Endodermal cell (in vitro differentiated cells): ENCODE measurements at regions not wholly inside any gene's neighbourhood (a gene's known extent, or its start where the extent isn't known, plus 50 kb on each side); places are given as distances from the start of the nearest gene placed in this dataset.
A peak's percentile ranks its signal among the peaks of the same experiment; 100 is the strongest.

ENCODE experiments used
- DNase-seq: peaks from one replicate; pipeline ENCODE4 v3.0.0-alpha.2; 2017
- H3K27ac ChIP-seq: 2 replicates; pipeline ENCODE4 v1.5.1; 2013; ENCODE audit warnings: mild to moderate bottlenecking, low read depth, low read length, moderate library complexity
- H3K27me3 ChIP-seq: 2 replicates; pipeline ENCODE4 v1.6.1; 2013; ENCODE audit warnings: mild to moderate bottlenecking, low read length, moderate library complexity; ENCODE audit not compliant: insufficient read depth, control insufficient read depth, poor library complexity, severe bottlenecking
- H3K36me3 ChIP-seq: 2 replicates; pipeline ENCODE4 v1.7.0; 2013; ENCODE audit warnings: mild to moderate bottlenecking, low read length, moderate library complexity; ENCODE audit not compliant: control insufficient read depth, insufficient read depth
- H3K4me1 ChIP-seq: one replicate; pipeline ENCODE4 v1.7.0; 2013; ENCODE audit warnings: low read length; ENCODE audit not compliant: control insufficient read depth, insufficient read depth
- H3K4me3 ChIP-seq: 2 replicates; pipeline ENCODE4 v1.5.1; 2013; ENCODE audit warnings: mild to moderate bottlenecking, low read length, moderate library complexity
- H3K9ac ChIP-seq: 2 replicates; pipeline ENCODE4 v1.6.1; 2013; ENCODE audit warnings: mild to moderate bottlenecking, low read length, moderate library complexity; ENCODE audit not compliant: poor library complexity, severe bottlenecking; ENCODE audit errors: extremely low read depth
- H3K9me3 ChIP-seq: 2 replicates; pipeline ENCODE4 v1.6.1; 2013; ENCODE audit warnings: mild to moderate bottlenecking, low read length, moderate library complexity; ENCODE audit not compliant: control insufficient read depth
- H3K27ac Mint-ChIP-seq: 2 replicates; pipeline ENCODE4 v1.8.0; 2020; ENCODE audit warnings: mixed read lengths
- H3K27me3 Mint-ChIP-seq: 2 replicates; pipeline ENCODE4 v1.8.0; 2021; ENCODE audit warnings: mild to moderate bottlenecking, mixed read lengths; ENCODE audit not compliant: insufficient read depth
- H3K36me3 Mint-ChIP-seq: 2 replicates; pipeline ENCODE4 v1.8.0; 2020; ENCODE audit warnings: low read depth, mixed read lengths
- H3K4me1 Mint-ChIP-seq: 2 replicates; pipeline ENCODE4 v1.8.0; 2020; ENCODE audit warnings: mixed read lengths
- H3K4me3 Mint-ChIP-seq: 2 replicates; pipeline ENCODE4 v1.8.0; 2020; ENCODE audit warnings: mild to moderate bottlenecking, moderate library complexity, mixed read lengths
- H3K9me3 Mint-ChIP-seq: 2 replicates; pipeline ENCODE4 v1.8.0; 2020; ENCODE audit warnings: mild to moderate bottlenecking, mixed read lengths
- WGBS, 2 experiments: methylation state at CpG; one replicate each; pipeline versions ENCODE4 v1.1.5 to v1.1.7; 2013; ENCODE audit warnings: missing lambda C conversion rate in 2 of 2, mixed read lengths in 1 of 2; ENCODE audit not compliant: insufficient coverage in 1 of 2, insufficient read length in 1 of 2; 5-methylcytosine and 5-hydroxymethylcytosine counted together
- TF ChIP-seq, protein P1 (sequence below): fragments of 200-600 bp; sonication (generic); conservative IDR thresholded peaks from 2 replicates; pipeline ENCODE4 v1.5.0; 2021; ENCODE audit warnings: antibody characterized with exemption, mild to moderate bottlenecking

GRCh38 chr2:196551014-196551413 is 88.5 kb upstream of the CCDC150 start:
- no peak overlapping the region for H3K27ac ChIP-seq
- peaks cover 14% of the 10 kb centered on the region for H3K4me1 Mint-ChIP-seq
- no peak overlapping the region for H3K4me3 ChIP-seq
- no peaks in the 10 kb centered on the region for H3K9me3 ChIP-seq
- TF ChIP-seq, protein P1, sequence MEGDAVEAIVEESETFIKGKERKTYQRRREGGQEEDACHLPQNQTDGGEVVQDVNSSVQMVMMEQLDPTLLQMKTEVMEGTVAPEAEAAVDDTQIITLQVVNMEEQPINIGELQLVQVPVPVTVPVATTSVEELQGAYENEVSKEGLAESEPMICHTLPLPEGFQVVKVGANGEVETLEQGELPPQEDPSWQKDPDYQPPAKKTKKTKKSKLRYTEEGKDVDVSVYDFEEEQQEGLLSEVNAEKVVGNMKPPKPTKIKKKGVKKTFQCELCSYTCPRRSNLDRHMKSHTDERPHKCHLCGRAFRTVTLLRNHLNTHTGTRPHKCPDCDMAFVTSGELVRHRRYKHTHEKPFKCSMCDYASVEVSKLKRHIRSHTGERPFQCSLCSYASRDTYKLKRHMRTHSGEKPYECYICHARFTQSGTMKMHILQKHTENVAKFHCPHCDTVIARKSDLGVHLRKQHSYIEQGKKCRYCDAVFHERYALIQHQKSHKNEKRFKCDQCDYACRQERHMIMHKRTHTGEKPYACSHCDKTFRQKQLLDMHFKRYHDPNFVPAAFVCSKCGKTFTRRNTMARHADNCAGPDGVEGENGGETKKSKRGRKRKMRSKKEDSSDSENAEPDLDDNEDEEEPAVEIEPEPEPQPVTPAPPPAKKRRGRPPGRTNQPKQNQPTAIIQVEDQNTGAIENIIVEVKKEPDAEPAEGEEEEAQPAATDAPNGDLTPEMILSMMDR: no peak
- H3K9me3 Mint-ChIP-seq: no peaks in the 10 kb centered on the region
- H3K36me3 Mint-ChIP-seq: no peaks in the 10 kb centered on the region
- H3K4me3 Mint-ChIP-seq: no peak overlapping the region
- no peaks in the 10 kb centered on the region for H3K27me3 ChIP-seq
- no peak overlapping the region for H3K9ac ChIP-seq
- H3K4me1 ChIP-seq: peaks cover 3% of the 10 kb centered on the region
- no peak overlapping the region for H3K27ac Mint-ChIP-seq
- DNase-seq: no peak
- no peaks in the 10 kb centered on the region for H3K36me3 ChIP-seq
- no peaks in the 10 kb centered on the region for H3K27me3 Mint-ChIP-seq

- Mint-ChIP-seq H3K4me3 (no peak overlapping the region), H3K9me3 (no peaks in the 10 kb centered on the region), H3K4me1 (peaks cover 11% of the 10 kb centered on the region), H3K27ac (no peak overlapping the region), H3K36me3 (no peaks in the 10 kb centered on the region), H3K27me3 (no peaks in the 10 kb centered on the region)
- H3K9ac ChIP-seq: no peak overlapping the region
- 77% methylated on average over 3 of the region's 3 CpGs; no CpG with 5 or more reads in 1 of the 2 experiments for WGBS, 2 experiments
- DNase-seq: peak; percentile 65
- H3K27me3 ChIP-seq: no peaks in the 10 kb centered on the region
- H3K36me3 ChIP-seq: no peaks in the 10 kb centered on the region
- H3K4me1 ChIP-seq: peaks cover 3% of the 10 kb centered on the region
- TF ChIP-seq, protein P1: no peak
- no peaks in the 10 kb centered on the region for H3K9me3 ChIP-seq
- H3K4me3 ChIP-seq: no peak overlapping the region
- H3K27ac ChIP-seq: no peak overlapping the region
These were observed 84.4 kb upstream of the CCDC150 start for GRCh38 chr2:196555161-196555560.

GRCh38 chr2:196555726-196556125 is 83.8 kb upstream of the CCDC150 start:
- peaks cover 11% of the 10 kb centered on the region for H3K4me1 Mint-ChIP-seq

More at GRCh38 chr2:196555726-196556125, 83.8 kb upstream of the CCDC150 start:
- TF ChIP-seq, protein P1: no peak
- Mint-ChIP-seq H3K9me3 (peaks cover 6% of the 10 kb centered on the region), H3K27me3 (no peaks in the 10 kb centered on the region), H3K27ac (no peak overlapping the region), H3K36me3 (peaks cover 3% of the 10 kb centered on the region), H3K4me3 (no peak overlapping the region)
- Histone ChIP-seq H3K27me3 (no peaks in the 10 kb centered on the region), H3K4me1 (peaks cover 3% of the 10 kb centered on the region), H3K9ac (no peak overlapping the region), H3K4me3 (no peak overlapping the region), H3K36me3 (no peaks in the 10 kb centered on the region), H3K9me3 (peaks cover 5% of the 10 kb centered on the region), H3K27ac (no peak overlapping the region)
- DNase-seq: no peak
- WGBS, 2 experiments: 92 to 100% methylated on average over 1 of the region's 1 CpG
